Hindlimb muscle (tissue), 1 donor: ENCODE measurements at regions not wholly inside any gene's neighbourhood (a gene's known extent, or its start where the extent isn't known, plus 50 kb on each side); places are given as distances from the start of the nearest gene placed in this dataset.

ENCODE experiments used
- DNase-seq: peaks from one replicate; pipeline ENCODE4 v3.0.0-alpha.2; 2013

GRCh38 chr6:15716889-15717288, 54.1 kb upstream of the DTNBP1 start:
- no peak for DNase-seq

- DNase-seq: no peak
Measured at GRCh38 chr6:15715851-15716250, 53.0 kb upstream of the DTNBP1 start.

- no peak for DNase-seq
Measured at GRCh38 chr6:15715060-15715459, 52.2 kb upstream of the DTNBP1 start.

DNA sequence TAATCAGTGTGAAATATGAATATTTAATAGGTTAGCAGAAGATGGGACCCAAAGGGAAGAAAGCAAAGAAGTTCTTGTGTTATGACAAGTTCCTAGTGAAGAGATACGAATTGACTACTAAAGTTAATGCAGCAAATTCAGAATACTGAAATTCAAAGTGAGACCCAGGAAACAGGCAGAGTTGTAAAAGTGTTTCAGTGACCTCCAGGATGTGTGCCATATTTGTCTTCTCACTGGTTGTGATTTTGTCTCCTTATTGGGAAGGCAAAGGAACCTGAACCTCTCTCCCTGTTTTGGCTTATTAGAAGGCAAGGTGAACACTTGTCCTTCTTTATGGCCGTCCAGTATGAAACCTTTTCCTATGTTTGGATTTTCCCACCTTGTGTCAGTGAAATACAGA, 51.8 kb upstream of the DTNBP1 start:
- DNase-seq: no peak

GRCh38 chr6:15713325-15713724, 50.5 kb upstream of the DTNBP1 start:
- no peak for DNase-seq

DNA sequence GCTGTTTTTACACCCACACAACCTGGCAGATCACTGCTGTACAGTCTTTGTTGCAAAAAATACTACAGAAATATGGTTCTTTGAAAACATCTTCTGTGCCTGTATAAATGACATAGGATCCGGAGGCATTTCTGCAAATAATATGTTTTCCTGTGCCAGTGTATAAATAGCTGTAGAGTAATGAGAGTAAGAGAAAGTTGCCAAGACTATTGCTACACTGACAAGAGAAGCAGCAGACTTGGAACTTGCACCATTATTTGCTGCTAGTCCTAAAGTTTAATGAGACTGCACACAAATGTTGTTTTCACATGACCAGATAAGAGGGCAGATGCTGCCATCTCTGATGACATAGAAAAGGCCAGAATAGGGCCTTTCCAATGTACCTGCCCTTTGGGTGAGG, 50.0 kb upstream of the DTNBP1 start:
- DNase-seq: no peak
